PC-9 (cell line): ENCODE measurements at regions not wholly inside any gene's neighbourhood (a gene's known extent, or its start where the extent isn't known, plus 50 kb on each side); places are given as distances from the start of the nearest gene placed in this dataset.

Experiments
- BruUV-seq: library from RNA; stranded (reverse); fragments of 400-500 nt; replicated peaks from 2 replicates; lab custom pipeline; 2021; lab: Mats Ljungman, UMichigan
- CTCF ChIA-PET: fragments of 300-600 bp; sonication (Branson Sonifier 250); formaldehyde crosslinking; loops from one replicate; lab custom pipeline; 2022; ENCODE audit warnings: antibody characterized with exemption; lab: Charles Lee
- POLR2A ChIA-PET: fragments of 300-600 bp; sonication (Branson Sonifier 250); formaldehyde crosslinking; loops from one replicate; lab custom pipeline; 2022; ENCODE audit warnings: antibody characterized with exemption; ENCODE audit not compliant: unreplicated experiment; lab: Charles Lee
- DNase-seq, 2 experiments: peaks; one replicate each; pipeline versions ENCODE4 v3.0.0 to v3.0.0-alpha.2; 2015 to 2022; ENCODE audit warnings: mixed read lengths in 1 of 2
- H2AFZ ChIP-seq: fragments of 200-600 bp; sonication (generic); 2 replicates; pipeline ENCODE4 v1.8.1; 2017; ENCODE audit warnings: antibody characterized with exemption
- H3F3A ChIP-seq: fragments of 200-600 bp; sonication (generic); 2 replicates; pipeline ENCODE4 v1.8.1; 2017; ENCODE audit warnings: antibody characterized with exemption, mild to moderate bottlenecking, low read depth; ENCODE audit not compliant: insufficient read depth
- H3K27ac ChIP-seq: fragments of 200-600 bp; sonication (generic); 2 replicates; pipeline ENCODE4 v1.6.1; 2016; ENCODE audit warnings: mixed run types
- H3K27me3 ChIP-seq: fragments of 200-600 bp; sonication (generic); 2 replicates; pipeline ENCODE4 v1.6.1; 2016; ENCODE audit warnings: low read depth, mixed run types; ENCODE audit not compliant: insufficient read depth
- H3K36me3 ChIP-seq: fragments of 200-600 bp; sonication (generic); 2 replicates; pipeline ENCODE4 v1.6.1; 2016; ENCODE audit warnings: low read depth, mixed run types
- H3K4me1 ChIP-seq: fragments of 200-600 bp; sonication (generic); replicated peaks from 2 replicates; pipeline ENCODE4 v1.6.1; 2016; ENCODE audit warnings: mixed run types; ENCODE audit not compliant: insufficient read depth
- H3K4me2 ChIP-seq: fragments of 200-600 bp; sonication (generic); 2 replicates; pipeline ENCODE4 v1.6.1; 2017; ENCODE audit warnings: mixed run types
- H3K4me3 ChIP-seq: fragments of 200-600 bp; sonication (generic); 2 replicates; pipeline ENCODE4 v1.6.1; 2016; ENCODE audit warnings: mixed run types
- H3K79me2 ChIP-seq: fragments of 200-600 bp; sonication (generic); 2 replicates; pipeline ENCODE4 v1.6.1; 2017; ENCODE audit warnings: low read depth, mixed run types
- H3K9me2 ChIP-seq: fragments of 200-600 bp; sonication (generic); 2 replicates; pipeline ENCODE4 v1.8.1; 2017; ENCODE audit warnings: mild to moderate bottlenecking; ENCODE audit not compliant: insufficient read depth
- H3K9me3 ChIP-seq: fragments of 200-600 bp; sonication (generic); 2 replicates; pipeline ENCODE4 v1.8.1; 2016; ENCODE audit warnings: low read depth; ENCODE audit not compliant: insufficient read depth
- H4K20me1 ChIP-seq: fragments of 200-600 bp; sonication (generic); 2 replicates; pipeline ENCODE4 v1.8.1; 2017; ENCODE audit not compliant: insufficient read depth
- CTCF ChIP-seq: fragments of 200-600 bp; sonication (generic); conservative IDR thresholded peaks from 2 replicates; pipeline ENCODE4 v1.6.1; 2017; ENCODE audit warnings: mixed run types, antibody characterized with exemption, mild to moderate bottlenecking, moderate library complexity
- EZH2 ChIP-seq: fragments of 200-600 bp; sonication (generic); IDR thresholded peaks from 2 replicates; pipeline ENCODE4 v1.8.0; 2017; ENCODE audit warnings: antibody characterized with exemption, low read depth
- intact Hi-C: fragments of 100-400 bp; cut with micrococcal nuclease; formaldehyde crosslinking; loops from one replicate; pipeline ENCODE4 v1.10.0; 2022; ENCODE audit not compliant: unreplicated experiment

GRCh38 chr3:22170370-22170769 lies 419.4 kb upstream of the ZNF385D start:
- Histone ChIP-seq H3K4me1 (no peaks in the 10 kb centered on the region), H3K9me3 (no peaks in the 10 kb centered on the region), H3K36me3 (no peaks in the 10 kb centered on the region), H3K27ac (no peak overlapping the region), H3K27me3 (no peaks in the 10 kb centered on the region), H2AFZ (no peak overlapping the region), H3K9me2 (peaks cover 3% of the 10 kb centered on the region; the same call in 1 of the 2 replicates), H3K4me3 (no peak overlapping the region), H4K20me1 (no peaks in the 10 kb centered on the region), H3F3A (no peaks in the 10 kb centered on the region), H3K79me2 (no peaks in the 10 kb centered on the region), H3K4me2 (no peak overlapping the region)
- TF ChIP-seq CTCF (no peak), EZH2 (no peak)
- intact Hi-C loops, result loop anchor here (5.0 to 10.0 kb wide), 2 partner anchors 394 to 792 kb away; no protein-coding TSS in a partner anchor
- no peak for DNase-seq
- CTCF ChIA-PET, result no interaction called here
- BruUV-seq, result no TSS peak
- POLR2A ChIA-PET, result interaction anchor here (0.8 kb wide), 1 partner anchor 14 kb away, joined by 4 read pairs; no protein-coding TSS in a partner anchor

GRCh38 chr3:22172964-22173363 lies 422.0 kb upstream of the ZNF385D start:
- no peaks in the 10 kb centered on the region for H3K27me3 ChIP-seq
- H3K9me3 ChIP-seq, result no peaks in the 10 kb centered on the region
- H3F3A ChIP-seq, result no peaks in the 10 kb centered on the region
- H3K79me2 ChIP-seq, result no peaks in the 10 kb centered on the region
- H3K4me1 ChIP-seq, result no peaks in the 10 kb centered on the region
- DNase-seq, result no peak
- ChIA-PET CTCF (no interaction called here), POLR2A (no interaction called here)
- no TSS peak for BruUV-seq
- H3K36me3 ChIP-seq, result no peaks in the 10 kb centered on the region
- H3K9me2 ChIP-seq, result peaks cover 3% of the 10 kb centered on the region; the same call in 1 of the 2 replicates
- no peak overlapping the region for H3K4me2 ChIP-seq
- intact Hi-C loops, result loop anchor here (5.0 to 10.0 kb wide), 2 partner anchors 392 to 789 kb away; no protein-coding TSS in a partner anchor
- TF ChIP-seq EZH2 (no peak), CTCF (no peak)
- H2AFZ ChIP-seq, result no peak overlapping the region
- no peak overlapping the region for H3K27ac ChIP-seq
- no peak overlapping the region for H3K4me3 ChIP-seq
- no peaks in the 10 kb centered on the region for H4K20me1 ChIP-seq

- CTCF ChIA-PET, result no interaction called here
- Histone ChIP-seq H3K36me3 (no peaks in the 10 kb centered on the region), H4K20me1 (no peaks in the 10 kb centered on the region), H3K9me2 (peaks cover 3% of the 10 kb centered on the region; the same call in 1 of the 2 replicates), H3K4me1 (no peaks in the 10 kb centered on the region), H2AFZ (no peak overlapping the region), H3F3A (no peaks in the 10 kb centered on the region), H3K27me3 (no peaks in the 10 kb centered on the region), H3K27ac (no peak overlapping the region), H3K4me2 (no peak overlapping the region), H3K4me3 (no peak overlapping the region), H3K9me3 (no peaks in the 10 kb centered on the region), H3K79me2 (no peaks in the 10 kb centered on the region)
- POLR2A ChIA-PET, result no interaction called here
- DNase-seq, result no peak
- intact Hi-C loops, result loop anchor here (5.0 to 10.0 kb wide), 2 partner anchors 389 to 711 kb away; no protein-coding TSS in a partner anchor
- BruUV-seq, result no TSS peak
- TF ChIP-seq EZH2 (no peak), CTCF (peak; percentile 49)
Measured at GRCh38 chr3:22175947-22176346, 424.9 kb upstream of the ZNF385D start.
